Natural killer cell (primary cell): ENCODE measurements at regions not wholly inside any gene's neighbourhood (a gene's known extent, or its start where the extent isn't known, plus 50 kb on each side); places are given as distances from the start of the nearest gene placed in this dataset.
"Not testable (repeated sequence)": the region's sequence is repeated elsewhere in the genome, so short reads cannot be mapped to it uniquely, and the experiment has no call there.

Source experiments
- ATAC-seq, 3 donors: fragments of 150-1000 bp in 2 of 3; fragments of 200-7000 bp in 1 of 3; cut with Tn5 transposase; 1 replicate in 1 of 3; 2 replicates in 2 of 3; pipeline ENCODE4 v1.10.0; 2021; ENCODE audit warnings: mild to moderate bottlenecking in 2 of 3, moderate library complexity in 2 of 3
- DNase-seq, 2 donors: peaks; one replicate each; pipeline versions ENCODE4 v3.0.0 to v3.0.0-alpha.2; 2013 to 2021; ENCODE audit warnings: mixed read lengths in 1 of 2
- H3K27ac ChIP-seq: one replicate; pipeline ENCODE4 v1.5.1; 2013; ENCODE audit warnings: mild to moderate bottlenecking, low read length
- H3K27me3 ChIP-seq: one replicate; pipeline ENCODE4 v1.6.1; 2013; ENCODE audit warnings: low read length; ENCODE audit not compliant: control insufficient read depth, insufficient read depth
- H3K36me3 ChIP-seq: one replicate; pipeline ENCODE4 v1.6.1; 2013; ENCODE audit warnings: low read length; ENCODE audit not compliant: control insufficient read depth, insufficient read depth
- H3K4me1 ChIP-seq: one replicate; pipeline ENCODE4 v1.6.1; 2013; ENCODE audit warnings: low read length; ENCODE audit not compliant: control insufficient read depth, insufficient read depth
- H3K4me3 ChIP-seq: one replicate; pipeline ENCODE4 v1.5.1; 2013; ENCODE audit warnings: low read length
- H3K9me3 ChIP-seq: one replicate; pipeline ENCODE4 v1.6.1; 2013; ENCODE audit warnings: low read length; ENCODE audit not compliant: control insufficient read depth, insufficient read depth
- H3K27ac Mint-ChIP-seq, 2 donors: one replicate each; pipeline ENCODE4 v1.8.0; 2022; ENCODE audit warnings: mild to moderate bottlenecking in 2 of 2, mixed read lengths in 2 of 2, moderate library complexity in 1 of 2
- H3K27me3 Mint-ChIP-seq, 2 donors: one replicate each; pipeline ENCODE4 v1.8.0; 2022; ENCODE audit warnings: low read depth in 2 of 2, mixed read lengths in 2 of 2
- H3K36me3 Mint-ChIP-seq: one replicate; pipeline ENCODE4 v1.8.0; 2022; ENCODE audit warnings: mixed read lengths
- H3K4me1 Mint-ChIP-seq, 2 donors: one replicate each; pipeline ENCODE4 v1.8.0; 2022; ENCODE audit warnings: mixed read lengths in 2 of 2
- H3K4me3 Mint-ChIP-seq: one replicate; pipeline ENCODE4 v1.8.0; 2022; ENCODE audit warnings: mild to moderate bottlenecking, moderate library complexity, mixed read lengths
- H3K9me3 Mint-ChIP-seq, 2 donors: one replicate each; pipeline ENCODE4 v1.8.0; 2022; ENCODE audit warnings: mixed read lengths in 2 of 2
- WGBS: methylation state at CpG from one replicate; pipeline ENCODE4 v1.1.7; 2013; ENCODE audit warnings: missing lambda C conversion rate; ENCODE audit not compliant: insufficient coverage; 5-methylcytosine and 5-hydroxymethylcytosine counted together
- intact Hi-C: fragments of 100-400 bp; cut with micrococcal nuclease; formaldehyde crosslinking; loops from one replicate; pipeline ENCODE4 v1.14.2; 2022
- TF ChIP-seq, protein P1 (sequence below): fragments of 200-600 bp; IDR thresholded peaks from one replicate; pipeline ENCODE4 v1.8.0; 2022; ENCODE audit warnings: antibody characterized with exemption

DNA sequence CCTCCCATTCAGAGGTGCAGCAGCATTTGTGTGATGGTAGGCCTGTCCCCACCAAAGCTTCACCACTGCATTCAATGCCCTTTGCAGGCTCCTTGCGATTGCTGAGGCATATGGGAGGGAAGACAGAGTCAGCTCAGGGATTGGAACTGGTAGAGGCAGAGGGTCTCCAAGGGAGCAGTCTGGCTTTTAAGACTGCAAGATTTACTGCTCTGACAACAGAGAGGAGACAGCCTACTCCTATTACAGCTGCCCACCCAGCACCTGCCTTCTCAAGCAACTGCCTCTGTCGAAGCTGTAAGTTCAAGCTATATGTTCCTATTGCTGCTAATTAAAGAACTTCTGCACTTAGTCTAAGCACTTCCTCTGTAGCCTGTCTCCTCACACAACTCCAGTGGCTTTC is 481.8 kb downstream of the FGF13 start:
- TF ChIP-seq, protein P1, sequence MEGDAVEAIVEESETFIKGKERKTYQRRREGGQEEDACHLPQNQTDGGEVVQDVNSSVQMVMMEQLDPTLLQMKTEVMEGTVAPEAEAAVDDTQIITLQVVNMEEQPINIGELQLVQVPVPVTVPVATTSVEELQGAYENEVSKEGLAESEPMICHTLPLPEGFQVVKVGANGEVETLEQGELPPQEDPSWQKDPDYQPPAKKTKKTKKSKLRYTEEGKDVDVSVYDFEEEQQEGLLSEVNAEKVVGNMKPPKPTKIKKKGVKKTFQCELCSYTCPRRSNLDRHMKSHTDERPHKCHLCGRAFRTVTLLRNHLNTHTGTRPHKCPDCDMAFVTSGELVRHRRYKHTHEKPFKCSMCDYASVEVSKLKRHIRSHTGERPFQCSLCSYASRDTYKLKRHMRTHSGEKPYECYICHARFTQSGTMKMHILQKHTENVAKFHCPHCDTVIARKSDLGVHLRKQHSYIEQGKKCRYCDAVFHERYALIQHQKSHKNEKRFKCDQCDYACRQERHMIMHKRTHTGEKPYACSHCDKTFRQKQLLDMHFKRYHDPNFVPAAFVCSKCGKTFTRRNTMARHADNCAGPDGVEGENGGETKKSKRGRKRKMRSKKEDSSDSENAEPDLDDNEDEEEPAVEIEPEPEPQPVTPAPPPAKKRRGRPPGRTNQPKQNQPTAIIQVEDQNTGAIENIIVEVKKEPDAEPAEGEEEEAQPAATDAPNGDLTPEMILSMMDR: no peak
- Histone ChIP-seq H3K36me3 (no peaks in the 10 kb centered on the region), H3K27ac (no peak overlapping the region), H3K27me3 (no peaks in the 10 kb centered on the region), H3K4me3 (no peak overlapping the region), H3K4me1 (no peaks in the 10 kb centered on the region), H3K9me3 (peaks cover 4% of the 10 kb centered on the region)
- H3K4me3 Mint-ChIP-seq: no peak overlapping the region
- intact Hi-C loops: no loop called here
- no peaks in the 10 kb centered on the region for H3K4me1 Mint-ChIP-seq
- H3K9me3 Mint-ChIP-seq: peaks cover 7 to 11% of the 10 kb centered on the region in 2 donors
- DNase-seq (no peak), ATAC-seq (no peak)
- 22% methylated on average over 1 of the region's 2 CpGs for WGBS
- H3K36me3 Mint-ChIP-seq: no peaks in the 10 kb centered on the region
- H3K27me3 Mint-ChIP-seq: peaks cover 0 to 2% of the 10 kb centered on the region in 2 donors
- H3K27ac Mint-ChIP-seq: no peak overlapping the region

DNA sequence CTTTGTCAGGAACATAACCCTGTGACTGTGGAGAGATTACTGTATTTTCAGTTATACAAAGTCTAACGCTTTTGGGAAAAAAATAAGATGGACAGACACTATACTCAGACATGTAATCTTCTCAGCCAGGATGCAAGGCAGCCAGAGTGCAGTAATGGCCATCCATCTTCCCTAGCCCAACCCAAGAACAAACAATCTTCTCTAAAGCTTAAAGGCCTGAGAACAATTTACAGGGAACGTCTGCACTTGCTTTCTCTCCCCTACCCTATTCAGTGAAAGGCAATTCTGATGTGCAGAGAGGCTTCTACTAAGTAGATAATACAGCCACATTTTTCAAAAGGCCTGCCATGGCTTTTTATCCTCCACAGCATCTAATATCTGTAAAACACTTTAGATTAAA is 471.3 kb downstream of the FGF13 start:
- H3K4me1 Mint-ChIP-seq: no peaks in the 10 kb centered on the region
- TF ChIP-seq, protein P1: no peak
- H3K36me3 Mint-ChIP-seq: no peaks in the 10 kb centered on the region
- intact Hi-C loops: no loop called here
- no peaks in the 10 kb centered on the region for H3K9me3 Mint-ChIP-seq
- H3K4me3 Mint-ChIP-seq: no peak overlapping the region
- no peak overlapping the region for H3K27ac Mint-ChIP-seq
- no peaks in the 10 kb centered on the region for H3K4me1 ChIP-seq
- no peaks in the 10 kb centered on the region for H3K9me3 ChIP-seq
- DNase-seq (no peak), ATAC-seq (no peak)
- WGBS: 83% methylated on average over 1 of the region's 2 CpGs
- H3K4me3 ChIP-seq: no peak overlapping the region
- H3K27ac ChIP-seq: no peak overlapping the region
- H3K36me3 ChIP-seq: no peaks in the 10 kb centered on the region
- H3K27me3 Mint-ChIP-seq: no peaks in the 10 kb centered on the region
- H3K27me3 ChIP-seq: no peaks in the 10 kb centered on the region

- Histone ChIP-seq H3K27me3 (no peaks in the 10 kb centered on the region), H3K9me3 (no peaks in the 10 kb centered on the region), H3K27ac (no peak overlapping the region), H3K4me1 (no peaks in the 10 kb centered on the region), H3K36me3 (no peaks in the 10 kb centered on the region), H3K4me3 (no peak overlapping the region)
- no peak overlapping the region for H3K4me3 Mint-ChIP-seq
- H3K36me3 Mint-ChIP-seq: no peaks in the 10 kb centered on the region
- no peak overlapping the region for H3K27ac Mint-ChIP-seq
- WGBS: 81% methylated on average over 3 of the region's 3 CpGs
- peaks cover under 1 to 3% of the 10 kb centered on the region in 2 donors for H3K9me3 Mint-ChIP-seq
- TF ChIP-seq, protein P1: no peak
- no peak for ATAC-seq
- H3K27me3 Mint-ChIP-seq: no peaks in the 10 kb centered on the region
- intact Hi-C loops: no loop called here
- no peak for DNase-seq
- H3K4me1 Mint-ChIP-seq: no peaks in the 10 kb centered on the region
These were observed 457.5 kb downstream of the FGF13 start for GRCh38 chrX:138254001-138254400.

- WGBS: 94% methylated on average over 4 of the region's 6 CpGs
- ATAC-seq (no peak), DNase-seq (no peak)
- Mint-ChIP-seq H3K36me3 (no peaks in the 10 kb centered on the region), H3K4me1 (no peaks in the 10 kb centered on the region), H3K4me3 (no peak overlapping the region), H3K27me3 (no peaks in the 10 kb centered on the region), H3K9me3 (no peaks in the 10 kb centered on the region), H3K27ac (no peak overlapping the region)
- no peaks in the 10 kb centered on the region for H3K27me3 ChIP-seq
- no peak overlapping the region for H3K27ac ChIP-seq
- no peak overlapping the region for H3K4me3 ChIP-seq
- no peaks in the 10 kb centered on the region for H3K4me1 ChIP-seq
- no peaks in the 10 kb centered on the region for H3K36me3 ChIP-seq
- TF ChIP-seq, protein P1: no peak
- intact Hi-C loops: no loop called here
- no peaks in the 10 kb centered on the region for H3K9me3 ChIP-seq
These were observed 456.1 kb downstream of the FGF13 start for GRCh38 chrX:138255373-138255772.

GRCh38 chrX:138264095-138264494 is 447.4 kb downstream of the FGF13 start:
- ATAC-seq, H3K4me3 Mint-ChIP-seq, H3K9me3 ChIP-seq, H3K27me3 Mint-ChIP-seq, H3K9me3 Mint-ChIP-seq, DNase-seq, H3K27ac Mint-ChIP-seq, intact Hi-C loops, H3K36me3 ChIP-seq, H3K4me1 Mint-ChIP-seq, H3K27ac ChIP-seq, H3K4me1 ChIP-seq, H3K36me3 Mint-ChIP-seq, H3K27me3 ChIP-seq, H3K4me3 ChIP-seq: not testable (repeated sequence)
- 82% methylated on average over 4 of the region's 5 CpGs for WGBS
